ACHN (cell line): ENCODE measurements at regions not wholly inside any gene's neighbourhood (a gene's known extent, or its start where the extent isn't known, plus 50 kb on each side); places are given as distances from the start of the nearest gene placed in this dataset.
"Not testable (repeated sequence)": the region's sequence is repeated elsewhere in the genome, so short reads cannot be mapped to it uniquely, and the experiment has no call there.

Source experiments
- DNase-seq: peaks from one replicate; pipeline ENCODE4 v3.0.0-alpha.2; 2015
- in situ Hi-C: cut with HindIII; loops from 2 replicates; pipeline ENCODE4 v1.10.0; 2017; ENCODE audit warnings: low sequenced_read_pairs, low pct_ligation_motif_present, low pct_unique_long_range_greater_than_20kb

DNA sequence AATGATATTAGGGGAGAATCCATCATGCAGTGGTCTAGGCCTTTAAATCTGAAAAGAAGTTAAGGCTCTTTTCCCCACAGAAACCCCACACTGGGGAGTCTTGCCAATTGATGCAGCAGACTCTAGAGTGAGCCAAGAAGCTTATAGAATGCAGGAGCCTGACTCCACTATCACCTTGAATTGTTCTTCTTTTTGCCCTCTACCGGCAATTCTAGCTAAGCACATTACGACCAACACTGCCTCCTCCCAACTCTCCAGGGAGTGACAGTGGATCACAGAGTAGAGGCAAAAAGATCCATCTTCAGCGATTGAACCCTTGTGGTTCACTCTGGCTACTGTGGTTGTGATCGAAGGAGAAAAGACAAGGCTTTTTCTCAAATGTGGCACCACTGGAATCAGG lies 331.5 kb downstream of the NKX6-1 start:
- in situ Hi-C loops, result no loop called here
- DNase-seq, result no peak

GRCh38 chr4:84167093-84167492 lies 332.0 kb downstream of the NKX6-1 start:
- DNase-seq, result no peak

DNA sequence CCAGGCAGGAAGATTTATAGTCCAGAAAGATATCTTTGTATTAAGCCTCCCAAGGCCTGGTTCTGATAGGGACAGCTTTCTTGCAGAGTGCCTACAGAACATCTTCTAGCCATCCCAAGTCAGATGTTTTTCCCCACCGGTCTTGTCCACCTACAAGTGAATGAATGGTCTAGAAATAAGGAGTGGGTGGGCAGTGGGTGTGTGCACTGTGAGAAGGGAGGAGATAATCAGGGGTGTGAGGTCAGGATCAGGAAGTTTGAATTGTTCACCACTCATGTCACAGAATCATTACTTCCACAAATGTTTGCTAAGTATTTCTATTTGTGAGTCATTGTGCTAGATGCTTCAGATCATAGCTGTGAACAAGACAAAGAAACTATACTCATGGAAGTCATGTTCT lies 332.6 kb downstream of the NKX6-1 start:
- in situ Hi-C loops, result no loop called here
- no peak for DNase-seq

More at GRCh38 chr4:84167093-84167492, 332.0 kb downstream of the NKX6-1 start:
- in situ Hi-C loops, result no loop called here

DNA sequence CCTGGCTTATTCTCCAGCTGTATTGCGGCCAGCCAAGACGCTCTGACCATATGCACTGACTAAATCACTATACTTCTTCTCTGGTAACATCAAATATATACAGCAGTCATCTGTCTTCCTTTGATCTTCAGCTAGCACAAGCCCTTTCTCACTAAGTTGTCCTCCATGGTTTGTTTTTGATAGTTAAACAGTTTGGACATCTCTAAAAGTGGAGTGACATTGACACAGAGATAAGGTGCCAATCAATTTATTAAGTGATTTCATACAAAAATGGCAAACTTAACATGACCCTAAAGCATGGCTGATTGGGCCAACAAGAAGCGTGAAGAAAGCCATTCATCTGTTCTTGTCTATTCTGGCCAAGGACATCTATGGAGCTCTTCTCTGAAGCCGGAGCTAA lies 334.9 kb downstream of the NKX6-1 start:
- in situ Hi-C loops, result no loop called here
- no peak for DNase-seq

DNA sequence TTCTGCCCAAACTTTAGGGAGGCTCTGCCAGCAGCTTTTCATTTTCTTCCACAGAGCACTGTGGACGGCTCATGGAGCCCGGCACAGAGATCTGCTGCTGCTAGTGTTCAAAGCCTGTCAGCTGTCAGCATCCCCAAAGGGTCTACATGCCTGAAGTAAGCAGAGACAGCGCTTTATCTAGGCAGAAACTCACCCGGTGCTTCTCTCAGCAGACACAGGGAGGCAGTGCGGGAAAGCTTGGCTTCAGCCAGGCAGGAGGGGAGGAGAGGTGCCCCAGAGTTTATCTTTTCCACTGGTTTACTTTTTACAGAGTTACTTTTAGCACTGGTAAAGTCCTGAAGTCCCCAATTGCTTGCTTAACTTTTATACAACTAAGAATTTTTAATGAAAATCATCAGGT lies 339.3 kb downstream of the NKX6-1 start:
- in situ Hi-C loops, result no loop called here
- DNase-seq, result peak; percentile 8

DNA sequence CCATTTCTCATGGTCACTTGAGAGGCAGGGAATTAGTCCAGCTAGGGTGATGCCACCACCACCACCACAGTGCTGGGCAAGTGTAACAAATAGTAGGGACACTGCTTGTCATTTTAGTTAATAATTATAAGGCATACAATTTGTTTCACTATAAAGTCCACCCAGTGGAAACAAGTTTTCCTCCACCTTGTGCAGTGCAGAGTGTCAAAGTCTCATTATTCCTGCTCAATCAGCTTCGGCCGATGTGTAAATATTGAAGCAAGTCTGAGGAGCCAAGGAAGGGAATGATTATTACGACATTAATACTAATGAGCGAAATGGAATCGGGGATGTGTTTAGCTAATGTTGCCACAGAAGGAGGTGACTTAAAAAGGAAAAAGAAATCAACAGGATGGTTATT lies 340.4 kb downstream of the NKX6-1 start:
- DNase-seq, result no peak
- in situ Hi-C loops, result no loop called here

DNA sequence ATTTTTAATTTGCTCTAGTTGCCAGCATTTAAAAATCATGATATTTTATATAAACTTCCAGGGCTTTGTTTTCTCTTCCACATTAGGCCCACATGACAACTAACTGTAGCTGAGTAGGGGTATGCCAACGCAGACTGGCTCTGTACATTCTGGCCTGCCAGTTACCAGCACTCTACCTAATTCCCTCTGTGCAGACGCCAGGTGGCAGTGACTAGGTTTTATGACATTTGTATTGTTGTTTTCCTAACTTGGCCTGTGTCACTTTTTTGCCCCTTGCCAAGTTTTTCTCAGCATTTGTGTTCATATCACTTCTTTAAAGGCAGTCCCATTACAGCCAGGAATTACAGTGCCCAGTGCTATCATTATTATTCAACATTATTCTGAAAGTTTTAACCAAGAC lies 347.5 kb downstream of the NKX6-1 start:
- in situ Hi-C loops, result no loop called here

GRCh38 chr4:84150177-84150576 lies 348.9 kb downstream of the NKX6-1 start:
- in situ Hi-C loops, result no loop called here
- no peak for DNase-seq

More for the DNA sequence above, 347.5 kb downstream of the NKX6-1 start:
- DNase-seq, result no peak

GRCh38 chr4:84147831-84148230 lies 351.3 kb downstream of the NKX6-1 start:
- no peak for DNase-seq
- in situ Hi-C loops, result no loop called here

DNA sequence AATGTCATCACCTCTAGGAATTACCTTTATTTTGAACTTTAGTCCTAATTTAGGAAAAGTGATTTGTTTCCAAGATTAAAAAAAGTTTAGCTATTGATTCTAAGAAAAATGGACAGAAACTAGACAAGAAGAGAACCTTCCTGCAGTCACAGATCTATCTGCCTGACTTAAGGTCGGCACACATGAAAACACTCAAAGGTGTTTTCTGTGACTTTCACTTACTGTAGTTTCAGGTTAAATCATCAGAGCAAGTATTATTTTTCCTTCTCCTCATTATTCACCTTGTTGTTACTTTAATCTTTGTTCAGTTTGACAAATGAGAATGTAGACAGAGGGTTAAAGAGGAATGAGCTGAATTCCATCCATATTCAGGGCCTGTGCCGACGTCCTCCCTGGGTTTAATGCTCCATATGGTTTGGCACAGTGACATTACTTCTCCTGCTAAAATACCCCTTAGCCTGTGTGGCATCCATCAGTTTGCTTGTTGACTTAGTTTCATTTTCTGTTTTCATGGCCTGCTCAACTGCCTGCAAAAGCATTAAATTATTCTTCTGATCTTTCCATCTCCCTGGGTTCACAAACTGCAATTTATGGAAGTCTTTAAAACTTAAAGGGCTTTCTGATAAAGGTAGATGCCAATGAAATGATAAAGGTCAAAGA lies 352.7 kb downstream of the NKX6-1 start:
- in situ Hi-C loops, result no loop called here
- DNase-seq, result peak; percentile 6

DNA sequence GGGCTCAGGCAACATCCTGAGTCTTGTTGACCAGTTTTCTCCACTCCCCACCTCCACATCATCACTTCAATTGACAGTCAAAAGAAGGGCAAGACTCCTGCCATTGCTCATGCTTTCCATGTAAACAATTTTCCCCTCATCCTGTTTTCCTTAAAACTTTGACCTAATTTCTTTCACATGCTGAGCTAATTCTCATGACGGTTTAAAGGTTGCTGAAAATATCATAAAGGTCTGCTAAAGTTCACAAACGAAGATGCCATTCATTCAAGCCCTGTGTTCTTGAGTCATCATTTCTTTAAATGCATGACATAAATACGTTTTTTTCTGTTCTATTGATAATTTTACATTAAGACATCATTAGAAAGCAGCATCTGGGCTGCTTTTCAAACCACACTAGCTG lies 353.9 kb downstream of the NKX6-1 start:
- no peak for DNase-seq
- in situ Hi-C loops, result no loop called here

DNA sequence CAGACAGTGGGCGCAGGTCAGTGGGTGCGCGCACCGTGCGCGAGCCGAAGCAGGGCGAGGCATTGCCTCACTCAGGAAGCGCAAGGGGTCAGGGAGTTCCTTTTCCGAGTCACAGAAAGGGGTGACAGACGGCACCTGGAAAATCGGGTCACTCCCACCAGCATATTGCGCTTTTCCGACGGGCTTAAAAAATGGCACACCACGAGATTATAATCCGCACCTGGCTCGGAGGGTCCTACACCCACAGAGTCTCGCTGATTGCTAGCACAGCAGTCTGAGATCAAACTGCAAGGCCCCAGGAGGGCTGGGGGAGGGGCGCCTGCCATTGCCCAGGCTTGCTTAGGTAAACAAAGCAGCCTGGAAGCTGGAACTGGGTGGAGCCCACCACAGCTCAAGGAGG lies 372.2 kb downstream of the NKX6-1 start:
- in situ Hi-C loops, DNase-seq: not testable (repeated sequence)

DNA sequence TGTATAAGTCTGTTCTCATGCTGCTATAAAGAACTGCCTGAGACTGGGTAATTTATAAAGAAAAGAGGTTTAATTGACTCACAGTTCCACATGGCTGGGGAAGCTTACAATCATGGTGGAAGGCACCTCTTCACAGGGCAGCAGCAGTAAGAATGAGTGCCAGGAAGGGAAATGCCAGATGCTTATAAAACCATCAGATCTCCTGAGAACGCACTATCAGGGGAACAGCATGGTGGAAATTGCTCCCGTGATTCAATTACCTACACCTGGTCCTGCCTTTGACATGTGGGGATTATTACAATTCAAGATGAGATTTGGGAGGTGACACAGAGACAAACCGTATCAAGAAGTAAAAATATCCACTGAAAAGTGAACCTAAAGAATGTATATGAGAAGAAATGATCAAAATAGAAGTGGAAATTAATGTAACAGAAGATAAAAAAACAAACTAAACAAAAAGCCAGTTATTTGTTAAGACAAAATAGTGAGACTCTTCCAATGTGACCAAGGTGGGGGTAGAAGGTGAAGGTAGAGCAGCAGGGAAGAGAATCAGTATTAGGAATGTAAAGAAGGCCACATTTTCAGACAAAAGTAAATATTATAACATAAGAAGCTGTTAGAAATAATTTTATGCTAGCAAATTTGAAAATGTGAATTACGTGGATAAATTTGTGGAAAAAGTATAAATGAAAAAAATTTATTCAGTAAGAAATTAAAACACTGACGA lies 372.9 kb downstream of the NKX6-1 start:
- DNase-seq, result no peak
- in situ Hi-C loops, result no loop called here

DNA sequence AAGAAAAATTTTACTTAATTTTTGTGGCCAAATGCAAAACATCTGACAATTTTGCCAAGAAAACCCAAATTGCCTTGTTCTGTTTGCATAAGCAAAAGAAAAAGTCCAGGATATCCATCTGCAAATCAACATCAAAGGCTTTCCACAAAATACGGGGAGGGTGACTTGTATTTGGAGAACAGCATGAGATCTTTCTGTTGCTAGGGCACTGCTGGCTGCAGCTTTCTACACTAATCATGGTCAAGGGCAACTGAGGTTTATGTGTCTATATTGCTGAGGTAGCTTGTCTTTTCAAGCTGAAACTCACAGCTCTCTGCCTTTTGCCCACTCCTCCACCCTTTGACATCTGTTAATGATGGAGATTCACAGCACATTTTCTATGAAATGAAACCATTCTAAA lies 389.1 kb downstream of the NKX6-1 start:
- no peak for DNase-seq
- in situ Hi-C loops, result no loop called here

DNA sequence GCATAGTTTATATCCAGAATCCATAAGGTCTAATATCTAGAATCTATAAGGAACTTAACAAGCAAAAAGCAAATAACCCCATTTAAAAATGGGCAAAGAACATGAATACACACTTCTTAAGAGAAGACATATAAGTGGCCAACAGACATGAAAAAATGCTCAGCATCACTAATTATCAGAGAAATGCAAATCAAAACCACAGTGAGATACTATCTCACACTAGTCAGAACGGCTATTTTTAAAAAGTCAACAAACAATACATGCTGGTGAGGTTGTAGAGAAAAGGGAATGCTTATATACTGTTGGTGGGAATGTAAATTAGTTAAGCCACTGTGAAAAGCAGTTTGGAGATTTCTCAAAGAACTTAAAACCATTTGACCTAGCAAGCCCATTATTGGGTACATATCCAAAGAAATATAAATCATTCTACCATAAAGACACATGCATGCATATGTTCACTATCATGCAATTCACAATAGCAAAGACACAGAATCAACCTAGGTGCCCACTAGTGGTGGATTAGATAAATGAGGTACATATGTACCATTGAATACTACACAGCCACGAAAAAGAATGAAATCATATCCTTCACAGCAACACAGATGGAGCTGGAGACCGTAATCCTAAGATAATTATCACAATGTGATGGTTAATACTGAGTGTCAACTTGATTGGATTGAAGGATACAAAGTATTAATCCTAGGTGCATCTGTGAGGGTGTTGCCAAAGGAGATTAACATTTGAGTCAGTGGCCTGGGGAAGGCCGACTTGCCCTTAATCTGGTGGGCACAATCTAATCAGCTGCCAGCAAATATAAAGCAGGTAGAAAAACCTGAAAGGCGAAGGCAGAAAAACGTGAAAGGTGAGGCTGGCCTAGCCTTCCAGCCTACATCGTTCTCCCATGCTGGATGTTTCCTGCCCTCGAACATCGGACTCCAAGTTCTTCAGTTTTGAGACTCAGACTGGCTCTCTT lies 397.2 kb downstream of the NKX6-1 start:
- DNase-seq, in situ Hi-C loops: not testable (repeated sequence)

DNA sequence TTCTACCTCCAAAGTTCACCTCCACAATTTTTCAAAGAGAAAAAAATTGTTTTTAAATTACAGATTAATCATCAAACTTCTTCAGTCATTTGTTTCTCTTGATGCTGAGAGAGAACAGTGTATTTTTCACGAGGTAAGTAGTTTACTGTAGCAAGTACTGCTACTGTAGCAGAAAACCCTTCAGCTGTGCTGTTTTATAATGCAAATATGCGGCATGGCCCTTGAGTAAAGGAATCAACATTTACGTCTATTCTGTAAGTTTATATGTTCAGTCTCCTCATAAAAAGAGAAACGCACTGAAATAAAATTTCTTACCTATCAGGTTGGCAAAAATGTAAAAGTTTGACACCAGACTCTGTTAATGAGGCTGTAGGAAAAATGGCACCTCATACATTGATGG lies 399.0 kb downstream of the NKX6-1 start:
- in situ Hi-C loops, result no loop called here
- DNase-seq, result no peak

DNA sequence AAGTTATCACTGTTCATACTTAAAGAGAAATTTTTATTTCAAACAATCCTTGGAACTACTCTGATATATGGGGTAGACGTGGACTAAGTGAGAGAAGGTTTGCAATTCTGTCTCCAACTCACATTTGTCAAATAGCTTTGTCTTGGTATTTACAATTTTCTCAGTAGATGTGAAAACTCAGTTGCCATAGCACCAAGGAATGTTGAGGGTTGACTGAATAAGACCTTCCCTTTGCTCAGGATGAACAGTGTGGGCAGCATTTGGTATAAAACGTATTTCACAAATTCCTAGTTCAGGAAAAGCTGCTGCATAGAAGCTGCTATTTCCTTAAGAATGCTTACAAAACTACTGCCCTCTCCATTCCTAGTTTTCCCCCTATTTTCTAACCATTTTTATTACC lies 399.5 kb downstream of the NKX6-1 start:
- no peak for DNase-seq
- in situ Hi-C loops, result no loop called here

DNA sequence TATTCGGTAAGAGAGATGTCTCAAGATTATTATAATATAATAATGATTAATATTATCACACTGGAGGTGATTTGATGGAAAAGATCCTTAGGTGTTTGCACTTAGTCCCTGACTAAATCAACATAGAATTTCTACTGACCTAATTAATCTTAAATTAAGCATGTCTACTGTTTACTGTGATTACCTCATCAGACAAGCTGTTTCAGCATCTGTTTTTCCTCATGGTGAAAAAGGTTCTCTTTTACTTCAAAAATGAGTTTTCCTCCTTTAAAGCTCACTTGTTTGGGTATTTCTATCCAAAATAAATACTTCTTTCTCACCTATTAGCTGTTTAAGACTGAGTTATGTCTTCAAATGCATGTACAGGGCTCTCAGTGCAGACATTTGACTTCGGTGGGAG lies 407.8 kb downstream of the NKX6-1 start:
- in situ Hi-C loops, result no loop called here
- no peak for DNase-seq
